ENCODE measurements at regions not wholly inside any gene's neighbourhood (a gene's known extent, or its start where the extent isn't known, plus 50 kb on each side); places are given as distances from the start of the nearest gene placed in this dataset.

DNA sequence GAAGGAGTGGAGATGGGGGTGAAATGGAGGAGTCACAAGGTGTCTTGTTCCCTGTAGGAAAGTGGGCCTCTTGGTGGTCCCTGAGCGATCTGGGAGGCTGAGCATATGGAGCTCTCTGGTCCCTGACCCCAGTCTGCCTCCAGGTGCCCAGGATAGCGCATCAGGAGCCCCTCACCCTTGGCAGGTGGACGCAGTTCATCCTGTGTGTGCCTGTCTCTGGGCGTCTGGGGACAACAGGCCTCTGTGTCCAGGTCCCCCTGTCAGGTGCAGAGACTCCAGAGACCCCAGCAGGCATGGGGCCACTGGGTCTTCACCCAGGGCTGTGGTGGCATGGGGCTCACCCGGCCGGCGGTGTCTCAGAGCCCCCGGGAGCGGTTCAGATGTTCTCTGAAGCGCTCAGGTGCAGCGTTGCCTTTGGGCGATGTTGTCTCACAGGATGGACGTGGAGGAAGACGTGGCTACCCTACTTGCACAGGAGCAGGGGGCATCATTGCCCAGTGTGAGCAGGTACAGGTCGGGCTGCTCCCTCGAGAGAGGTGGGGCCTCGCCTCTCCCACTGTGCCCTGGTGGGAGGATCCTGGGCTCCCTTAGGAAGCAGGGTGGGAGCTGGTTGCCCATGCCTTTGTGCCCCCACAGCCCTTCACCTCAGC is 58.1 kb upstream of the TPM4 start (continued):
- TF ChIP-seq, protein P1, sequence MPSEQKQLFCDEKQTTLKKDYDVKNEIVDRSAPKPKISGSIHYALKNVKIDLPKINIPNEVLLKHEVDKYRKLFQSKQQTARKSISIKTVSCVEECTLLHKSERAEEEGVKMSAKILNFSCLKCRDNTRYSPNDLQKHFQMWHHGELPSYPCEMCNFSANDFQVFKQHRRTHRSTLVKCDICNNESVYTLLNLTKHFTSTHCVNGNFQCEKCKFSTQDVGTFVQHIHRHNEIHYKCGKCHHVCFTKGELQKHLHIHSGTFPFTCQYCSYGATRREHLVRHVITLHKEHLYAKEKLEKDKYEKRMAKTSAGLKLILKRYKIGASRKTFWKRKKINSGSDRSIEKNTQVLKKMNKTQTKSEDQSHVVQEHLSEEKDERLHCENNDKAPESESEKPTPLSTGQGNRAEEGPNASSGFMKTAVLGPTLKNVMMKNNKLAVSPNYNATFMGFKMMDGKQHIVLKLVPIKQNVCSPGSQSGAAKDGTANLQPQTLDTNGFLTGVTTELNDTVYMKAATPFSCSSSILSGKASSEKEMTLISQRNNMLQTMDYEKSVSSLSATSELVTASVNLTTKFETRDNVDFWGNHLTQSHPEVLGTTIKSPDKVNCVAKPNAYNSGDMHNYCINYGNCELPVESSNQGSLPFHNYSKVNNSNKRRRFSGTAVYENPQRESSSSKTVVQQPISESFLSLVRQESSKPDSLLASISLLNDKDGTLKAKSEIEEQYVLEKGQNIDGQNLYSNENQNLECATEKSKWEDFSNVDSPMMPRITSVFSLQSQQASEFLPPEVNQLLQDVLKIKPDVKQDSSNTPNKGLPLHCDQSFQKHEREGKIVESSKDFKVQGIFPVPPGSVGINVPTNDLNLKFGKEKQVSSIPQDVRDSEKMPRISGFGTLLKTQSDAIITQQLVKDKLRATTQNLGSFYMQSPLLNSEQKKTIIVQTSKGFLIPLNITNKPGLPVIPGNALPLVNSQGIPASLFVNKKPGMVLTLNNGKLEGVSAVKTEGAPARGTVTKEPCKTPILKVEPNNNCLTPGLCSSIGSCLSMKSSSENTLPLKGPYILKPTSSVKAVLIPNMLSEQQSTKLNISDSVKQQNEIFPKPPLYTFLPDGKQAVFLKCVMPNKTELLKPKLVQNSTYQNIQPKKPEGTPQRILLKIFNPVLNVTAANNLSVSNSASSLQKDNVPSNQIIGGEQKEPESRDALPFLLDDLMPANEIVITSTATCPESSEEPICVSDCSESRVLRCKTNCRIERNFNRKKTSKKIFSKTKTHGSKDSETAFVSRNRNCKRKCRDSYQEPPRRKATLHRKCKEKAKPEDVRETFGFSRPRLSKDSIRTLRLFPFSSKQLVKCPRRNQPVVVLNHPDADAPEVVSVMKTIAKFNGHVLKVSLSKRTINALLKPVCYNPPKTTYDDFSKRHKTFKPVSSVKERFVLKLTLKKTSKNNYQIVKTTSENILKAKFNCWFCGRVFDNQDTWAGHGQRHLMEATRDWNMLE (tag by site-specific recombination; conservative IDR thresholded peaks at IDR 0.05; ENCODE audit: low read depth) = no peak
- TF ChIP-seq ZBTB1 (tag by site-specific recombination; IDR thresholded peaks at IDR 0.05) = no peak

DNA sequence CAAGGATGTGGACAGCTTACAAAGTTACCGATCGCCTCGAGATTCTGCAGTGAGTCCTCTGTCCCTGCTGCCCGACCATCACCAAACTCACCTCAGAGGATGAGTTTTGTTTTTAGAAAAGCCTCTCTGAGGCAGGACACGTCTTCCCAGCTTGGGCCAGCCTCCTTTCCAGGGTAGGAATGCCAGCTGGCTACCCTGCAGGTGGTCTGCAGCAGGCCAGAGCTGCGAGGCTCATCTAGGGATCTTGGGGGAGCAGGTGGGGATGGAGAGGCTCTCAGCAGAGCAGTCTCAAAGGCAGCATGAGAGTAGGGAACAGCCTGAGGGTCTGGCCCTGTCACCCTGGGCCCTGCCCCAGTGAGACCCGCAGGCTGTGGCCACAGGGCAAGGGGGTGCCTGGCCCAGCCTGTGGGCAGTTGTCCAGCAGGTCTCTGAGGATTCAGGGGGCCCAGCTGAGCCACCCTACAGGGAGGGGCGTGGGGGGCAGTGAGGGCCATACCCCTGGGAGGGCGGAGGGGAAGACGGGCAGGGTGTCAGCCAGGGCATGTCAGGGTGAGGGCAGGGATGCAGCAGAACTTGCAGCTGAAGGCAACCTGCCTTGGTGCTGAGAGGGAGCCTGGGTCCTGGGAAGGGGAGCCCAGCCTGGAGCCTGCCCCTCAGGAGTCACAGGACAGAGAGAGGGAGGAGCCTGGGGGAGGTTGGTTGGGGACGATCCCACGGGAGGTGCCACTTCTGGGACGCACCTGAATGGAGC is 57.3 kb upstream of the TPM4 start:
- H3K4me3 ChIP-seq (ENCODE audit: low read depth, low read length) = no peak overlapping the region
- no peaks in the 10 kb centered on the region for H3K9me3 ChIP-seq (ENCODE audit: control insufficient read depth, insufficient read depth, low read depth, low read length)
- H3K4me1 ChIP-seq (ENCODE audit: control insufficient read depth, insufficient read depth, low read length) = no peaks in the 10 kb centered on the region
- ChIA-PET POLR2A (no interaction called here), CTCF (no interaction called here)
- no peak for TF ChIP-seq ZNF548 (tag by site-specific recombination; IDR thresholded peaks at IDR 0.05)
- TF ChIP-seq ZIC2 (tag by site-specific recombination; IDR thresholded peaks at IDR 0.05) = peak; percentile 18; the same call in 1 of the 2 replicates
- TF ChIP-seq ZNF558 (tag by site-specific recombination; IDR thresholded peaks at IDR 0.05) = no peak
- TF ChIP-seq ZNF23 (tag by site-specific recombination; IDR thresholded peaks at IDR 0.05; ENCODE audit: borderline replicate concordance) = no peak
- TF ChIP-seq GFI1B (tag by site-specific recombination; IDR thresholded peaks at IDR 0.05) = no peak
- no peaks in the 10 kb centered on the region for H3K36me3 ChIP-seq (ENCODE audit: control insufficient read depth in 2 of 2, insufficient read depth in 1 of 2, low read length in 2 of 2)
- no peak overlapping the region for H3K27ac ChIP-seq (ENCODE audit: extremely low read depth, low read depth, low read length)

DNA sequence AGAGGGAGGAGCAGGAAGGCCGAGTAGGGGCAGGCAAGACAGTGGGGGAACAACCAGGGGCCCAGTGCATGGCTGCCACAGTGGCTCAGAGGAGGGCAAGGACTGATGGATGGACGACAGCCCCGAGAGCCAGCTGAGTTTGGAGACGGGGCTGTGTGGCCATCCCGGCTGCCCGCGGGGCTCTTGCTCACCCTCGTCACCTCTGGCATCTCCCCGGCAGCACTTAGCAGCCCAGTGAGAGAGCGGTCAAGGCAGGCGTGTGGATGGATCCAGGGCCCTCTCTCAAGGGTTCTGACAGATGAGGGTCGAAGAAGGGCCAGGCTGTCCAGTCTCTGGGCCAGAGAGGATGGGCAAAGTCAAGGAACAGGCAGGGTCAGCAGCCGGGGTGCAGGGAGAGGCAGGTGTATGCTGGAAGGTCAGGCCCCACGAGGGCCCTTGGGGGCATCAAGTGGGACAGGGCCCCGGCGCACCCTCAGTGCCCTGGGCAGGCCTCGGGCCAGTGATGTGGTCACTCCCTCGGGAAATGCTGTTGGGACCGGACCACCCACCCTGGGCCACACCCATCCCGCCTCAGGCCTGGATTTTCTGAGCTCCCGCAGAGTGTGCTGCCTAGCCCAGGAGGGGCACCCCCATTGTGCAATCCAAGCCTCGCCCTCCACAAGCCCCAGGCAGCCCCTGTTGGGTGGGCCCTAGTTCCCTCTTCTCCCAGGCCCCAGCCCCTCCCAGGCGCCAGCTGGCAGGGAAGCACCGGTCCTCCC is 56.4 kb upstream of the TPM4 start:
- H3K27ac ChIP-seq (ENCODE audit: extremely low read depth, low read depth, low read length) = no peak overlapping the region
- no peaks in the 10 kb centered on the region for H3K36me3 ChIP-seq (ENCODE audit: control insufficient read depth in 2 of 2, insufficient read depth in 1 of 2, low read length in 2 of 2)
- H3K4me1 ChIP-seq (ENCODE audit: control insufficient read depth, insufficient read depth, low read length) = no peaks in the 10 kb centered on the region
- no peak overlapping the region for H3K4me3 ChIP-seq (ENCODE audit: low read depth, low read length)
- POLR2A ChIA-PET = no interaction called here
- TF ChIP-seq, protein P2, sequence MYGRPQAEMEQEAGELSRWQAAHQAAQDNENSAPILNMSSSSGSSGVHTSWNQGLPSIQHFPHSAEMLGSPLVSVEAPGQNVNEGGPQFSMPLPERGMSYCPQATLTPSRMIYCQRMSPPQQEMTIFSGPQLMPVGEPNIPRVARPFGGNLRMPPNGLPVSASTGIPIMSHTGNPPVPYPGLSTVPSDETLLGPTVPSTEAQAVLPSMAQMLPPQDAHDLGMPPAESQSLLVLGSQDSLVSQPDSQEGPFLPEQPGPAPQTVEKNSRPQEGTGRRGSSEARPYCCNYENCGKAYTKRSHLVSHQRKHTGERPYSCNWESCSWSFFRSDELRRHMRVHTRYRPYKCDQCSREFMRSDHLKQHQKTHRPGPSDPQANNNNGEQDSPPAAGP (tag by site-specific recombination; IDR thresholded peaks at IDR 0.05) = peak; percentile 68; the same call in 1 of the 2 replicates
- TF ChIP-seq KLF1 (tag by site-specific recombination; IDR thresholded peaks at IDR 0.05) (peak; percentile 63), ZIC2 (tag by site-specific recombination; IDR thresholded peaks at IDR 0.05) (0 out of 2 replicates have a peak, but pooled peaks have one; percentile 7), WT1 (tag by site-specific recombination; IDR thresholded peaks at IDR 0.05) (no peak)
- CTCF ChIA-PET = no interaction called here
- no peaks in the 10 kb centered on the region for H3K9me3 ChIP-seq (ENCODE audit: control insufficient read depth, insufficient read depth, low read depth, low read length)

DNA sequence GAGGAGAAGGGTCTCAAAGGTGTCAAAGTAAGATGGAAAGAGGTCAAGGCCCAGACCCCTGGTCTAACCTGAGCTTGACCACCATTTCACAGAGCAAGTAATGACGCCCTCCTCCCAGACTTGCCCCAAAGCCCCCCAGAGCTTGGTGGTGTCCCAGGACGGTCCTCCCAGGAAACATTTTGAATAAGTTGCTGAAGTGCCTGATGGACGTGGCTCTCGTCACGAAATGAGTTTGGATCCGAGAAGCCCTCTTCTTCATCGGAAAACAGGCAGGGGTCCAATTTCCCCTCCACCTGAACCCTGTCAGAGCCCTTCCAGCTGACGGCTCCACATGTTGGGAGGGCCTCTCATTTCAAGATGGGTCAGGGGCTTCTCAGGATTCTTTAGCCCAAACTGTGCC is 54.5 kb upstream of the TPM4 start:
- H3K27ac ChIP-seq (ENCODE audit: extremely low read depth, low read depth, low read length) = no peak overlapping the region
- H3K4me1 ChIP-seq (ENCODE audit: control insufficient read depth, insufficient read depth, low read length) = no peaks in the 10 kb centered on the region
- POLR2A ChIA-PET = no interaction called here
- no peak overlapping the region for H3K4me3 ChIP-seq (ENCODE audit: low read depth, low read length)
- CTCF ChIA-PET = interaction anchor here (0.5 kb wide), 1 partner anchor 212 kb away, joined by 3 read pairs; no protein-coding TSS in a partner anchor
- no peaks in the 10 kb centered on the region for H3K36me3 ChIP-seq (ENCODE audit: control insufficient read depth in 2 of 2, insufficient read depth in 1 of 2, low read length in 2 of 2)
- H3K9me3 ChIP-seq (ENCODE audit: control insufficient read depth, insufficient read depth, low read depth, low read length) = no peaks in the 10 kb centered on the region
- TF ChIP-seq ZNF19 (tag by site-specific recombination; IDR thresholded peaks at IDR 0.05; ENCODE audit: low read depth) (no peak), MEIS1 (CRISPR knock-in tag; IDR thresholded peaks at IDR 0.05; ENCODE audit: borderline replicate concordance) (no peak), HOXA7 (CRISPR knock-in tag; IDR thresholded peaks at IDR 0.05; ENCODE audit: borderline replicate concordance) (no peak), EGR2 (tag by site-specific recombination; IDR thresholded peaks at IDR 0.05; ENCODE audit: low read depth) (no peak), ZNF585B (tag by site-specific recombination; IDR thresholded peaks at IDR 0.05) (no peak), ZNF133 (tag by site-specific recombination; IDR thresholded peaks at IDR 0.05) (no peak), ZNF2 (tag by site-specific recombination; IDR thresholded peaks at IDR 0.05) (no peak)
- TF ChIP-seq, protein P3, sequence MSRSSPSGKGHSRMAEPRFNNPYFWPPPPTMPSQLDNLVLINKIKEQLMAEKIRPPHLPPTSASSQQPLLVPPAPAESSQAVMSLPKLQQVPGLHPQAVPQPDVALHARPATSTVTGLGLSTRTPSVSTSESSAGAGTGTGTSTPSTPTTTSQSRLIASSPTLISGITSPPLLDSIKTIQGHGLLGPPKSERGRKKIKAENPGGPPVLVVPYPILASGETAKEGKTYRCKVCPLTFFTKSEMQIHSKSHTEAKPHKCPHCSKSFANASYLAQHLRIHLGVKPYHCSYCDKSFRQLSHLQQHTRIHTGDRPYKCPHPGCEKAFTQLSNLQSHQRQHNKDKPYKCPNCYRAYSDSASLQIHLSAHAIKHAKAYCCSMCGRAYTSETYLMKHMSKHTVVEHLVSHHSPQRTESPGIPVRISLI (tag by site-specific recombination; IDR thresholded peaks at IDR 0.05) = no peak
- TF ChIP-seq, protein P4, sequence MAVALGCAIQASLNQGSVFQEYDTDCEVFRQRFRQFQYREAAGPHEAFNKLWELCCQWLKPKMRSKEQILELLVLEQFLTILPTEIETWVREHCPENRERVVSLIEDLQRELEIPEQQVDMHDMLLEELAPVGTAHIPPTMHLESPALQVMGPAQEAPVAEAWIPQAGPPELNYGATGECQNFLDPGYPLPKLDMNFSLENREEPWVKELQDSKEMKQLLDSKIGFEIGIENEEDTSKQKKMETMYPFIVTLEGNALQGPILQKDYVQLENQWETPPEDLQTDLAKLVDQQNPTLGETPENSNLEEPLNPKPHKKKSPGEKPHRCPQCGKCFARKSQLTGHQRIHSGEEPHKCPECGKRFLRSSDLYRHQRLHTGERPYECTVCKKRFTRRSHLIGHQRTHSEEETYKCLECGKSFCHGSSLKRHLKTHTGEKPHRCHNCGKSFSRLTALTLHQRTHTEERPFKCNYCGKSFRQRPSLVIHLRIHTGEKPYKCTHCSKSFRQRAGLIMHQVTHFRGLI (tag by site-specific recombination; IDR thresholded peaks at IDR 0.05) = no peak
